Stomach (tissue), 4 donors: ENCODE measurements at regions not wholly inside any gene's neighbourhood (a gene's known extent, or its start where the extent isn't known, plus 50 kb on each side); places are given as distances from the start of the nearest gene placed in this dataset.

Experiments
- EP300 ChIP-seq: sonication (generic); formaldehyde crosslinking; IDR thresholded peaks from one replicate; pipeline ENCODE4 v1.6.1; 2017; ENCODE audit warnings: antibody characterized with exemption
- POLR2A ChIP-seq, 4 donors: fragments of 450-650 bp; IDR thresholded peaks; one replicate each; pipeline ENCODE4 v1.6.1; 2016; ENCODE audit warnings: antibody characterized with exemption in 4 of 4, control low read depth in 2 of 4, mild to moderate bottlenecking in 1 of 4, moderate library complexity in 1 of 4
- POLR2AphosphoS5 ChIP-seq, 3 donors: sonication (generic); formaldehyde crosslinking; IDR thresholded peaks; one replicate each; pipeline ENCODE4 v1.6.1; 2016; ENCODE audit warnings: antibody characterized with exemption in 3 of 3
- TF ChIP-seq, protein P1 (sequence below), 7 experiments: fragments of 450-650 bp in 4 of 7; fragments of 200-600 bp in 3 of 7; sonication (generic) in 3 of 7; IDR thresholded peaks; one replicate each; pipeline ENCODE4 v1.5.1; 2016 to 2019; ENCODE audit warnings: antibody characterized with exemption in 7 of 7, control low read depth in 2 of 7, mild to moderate bottlenecking in 1 of 7

DNA sequence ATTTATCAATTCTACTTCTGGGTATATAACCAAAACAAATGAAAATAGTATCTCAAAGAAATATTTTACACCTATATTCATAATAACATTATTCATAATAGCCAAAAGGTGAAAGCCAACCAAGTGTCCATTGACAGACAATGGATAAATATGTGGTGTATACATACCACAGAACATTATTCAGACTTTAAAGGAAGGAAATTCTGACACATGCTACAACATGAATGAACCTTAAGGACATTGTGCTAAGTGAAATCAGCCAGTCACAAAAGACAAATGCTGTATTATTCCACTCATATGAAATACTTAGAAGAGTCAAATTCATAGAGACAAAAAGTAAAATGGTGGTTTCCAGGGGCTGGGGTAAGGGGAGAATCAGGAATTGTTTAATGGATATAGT, 370.5 kb upstream of the CHAC2 start:
- TF ChIP-seq, protein P1, sequence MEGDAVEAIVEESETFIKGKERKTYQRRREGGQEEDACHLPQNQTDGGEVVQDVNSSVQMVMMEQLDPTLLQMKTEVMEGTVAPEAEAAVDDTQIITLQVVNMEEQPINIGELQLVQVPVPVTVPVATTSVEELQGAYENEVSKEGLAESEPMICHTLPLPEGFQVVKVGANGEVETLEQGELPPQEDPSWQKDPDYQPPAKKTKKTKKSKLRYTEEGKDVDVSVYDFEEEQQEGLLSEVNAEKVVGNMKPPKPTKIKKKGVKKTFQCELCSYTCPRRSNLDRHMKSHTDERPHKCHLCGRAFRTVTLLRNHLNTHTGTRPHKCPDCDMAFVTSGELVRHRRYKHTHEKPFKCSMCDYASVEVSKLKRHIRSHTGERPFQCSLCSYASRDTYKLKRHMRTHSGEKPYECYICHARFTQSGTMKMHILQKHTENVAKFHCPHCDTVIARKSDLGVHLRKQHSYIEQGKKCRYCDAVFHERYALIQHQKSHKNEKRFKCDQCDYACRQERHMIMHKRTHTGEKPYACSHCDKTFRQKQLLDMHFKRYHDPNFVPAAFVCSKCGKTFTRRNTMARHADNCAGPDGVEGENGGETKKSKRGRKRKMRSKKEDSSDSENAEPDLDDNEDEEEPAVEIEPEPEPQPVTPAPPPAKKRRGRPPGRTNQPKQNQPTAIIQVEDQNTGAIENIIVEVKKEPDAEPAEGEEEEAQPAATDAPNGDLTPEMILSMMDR (IDR thresholded peaks at IDR 0.05) = no peak
- TF ChIP-seq POLR2A (IDR thresholded peaks at IDR 0.05) (no peak), EP300 (no peak), POLR2AphosphoS5 (IDR thresholded peaks at IDR 0.05) (no peak)
